Right ventricle myocardium inferior (tissue), 1 donor: ENCODE measurements at regions not wholly inside any gene's neighbourhood (a gene's known extent, or its start where the extent isn't known, plus 50 kb on each side); places are given as distances from the start of the nearest gene placed in this dataset.
A peak's percentile ranks its signal among the peaks of the same experiment; 100 is the strongest.
"Not testable (repeated sequence)": the region's sequence is repeated elsewhere in the genome, so short reads cannot be mapped to it uniquely, and the experiment has no call there.

Experiments
- ATAC-seq: fragments of 200-7000 bp; cut with Tn5 transposase; one replicate; pipeline ENCODE4 v1.9.1; 2020; ENCODE audit warnings: mild to moderate bottlenecking, moderate library complexity
- DNase-seq: peaks from one replicate; pipeline ENCODE4 v3.0.0; 2021; ENCODE audit errors: missing footprints
- intact Hi-C: fragments of 100-400 bp; cut with DNase I; formaldehyde crosslinking; loops from one replicate; pipeline ENCODE4 v1.11.0; 2022
- donor health status: DM: no; HTN: yes; CAD: no; lungs with severe emphysema.

DNA sequence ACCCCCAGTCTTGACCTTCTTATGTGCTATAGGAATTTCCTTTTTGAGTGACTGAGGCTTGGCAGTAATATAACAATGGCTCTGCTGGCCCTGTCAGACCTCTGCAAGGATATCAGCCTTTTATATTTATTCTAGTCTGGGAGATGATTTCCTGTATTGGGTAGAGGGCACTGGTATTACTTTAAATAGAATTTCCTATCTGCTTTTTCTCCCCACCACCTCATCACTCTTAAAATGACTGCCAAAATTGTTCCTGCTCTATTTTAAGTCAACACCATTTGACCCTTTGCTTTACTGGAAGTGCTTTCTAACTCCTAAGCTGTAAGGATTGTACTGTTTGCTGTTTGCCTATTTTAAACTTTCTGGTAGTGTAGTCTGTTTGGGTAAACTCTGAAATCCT is 658.4 kb upstream of the FSHR start:
- ATAC-seq = peak; percentile 97

GRCh38 chr2:49811502-49811901 is 657.2 kb upstream of the FSHR start:
- no peak for DNase-seq
- no peak for ATAC-seq
- intact Hi-C loops = no loop called here

More for the DNA sequence above, 658.4 kb upstream of the FSHR start:
- intact Hi-C loops = no loop called here
- no peak for DNase-seq

- DNase-seq (no peak), ATAC-seq (no peak)
- intact Hi-C loops = loop anchor here (10.0 kb wide), 1 partner anchor 167 kb away; no protein-coding TSS in a partner anchor
Measured at GRCh38 chr2:49807689-49808088, 653.4 kb upstream of the FSHR start.

DNA sequence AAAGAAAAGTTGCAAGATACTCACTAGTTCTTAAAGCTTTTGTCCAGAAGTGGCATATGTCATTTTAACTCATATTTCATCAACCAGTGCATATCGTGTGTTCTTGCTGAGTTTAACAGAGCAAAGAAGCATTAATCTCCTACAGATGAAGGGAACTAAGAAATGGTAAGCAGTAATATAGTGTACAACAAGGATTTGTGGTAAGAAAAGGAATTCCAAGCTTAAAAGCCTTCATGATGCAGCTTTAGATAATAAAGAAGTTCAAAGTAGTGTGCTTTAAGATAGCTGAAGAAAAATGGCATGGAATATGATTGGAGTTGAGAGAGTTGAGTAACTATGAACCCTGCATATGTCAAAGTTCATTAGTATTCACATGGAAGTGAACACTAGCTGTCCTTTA is 649.8 kb upstream of the FSHR start:
- no peak for DNase-seq
- no peak for ATAC-seq
- intact Hi-C loops = loop anchor here (10.0 kb wide), 1 partner anchor 171 kb away; no protein-coding TSS in a partner anchor

DNA sequence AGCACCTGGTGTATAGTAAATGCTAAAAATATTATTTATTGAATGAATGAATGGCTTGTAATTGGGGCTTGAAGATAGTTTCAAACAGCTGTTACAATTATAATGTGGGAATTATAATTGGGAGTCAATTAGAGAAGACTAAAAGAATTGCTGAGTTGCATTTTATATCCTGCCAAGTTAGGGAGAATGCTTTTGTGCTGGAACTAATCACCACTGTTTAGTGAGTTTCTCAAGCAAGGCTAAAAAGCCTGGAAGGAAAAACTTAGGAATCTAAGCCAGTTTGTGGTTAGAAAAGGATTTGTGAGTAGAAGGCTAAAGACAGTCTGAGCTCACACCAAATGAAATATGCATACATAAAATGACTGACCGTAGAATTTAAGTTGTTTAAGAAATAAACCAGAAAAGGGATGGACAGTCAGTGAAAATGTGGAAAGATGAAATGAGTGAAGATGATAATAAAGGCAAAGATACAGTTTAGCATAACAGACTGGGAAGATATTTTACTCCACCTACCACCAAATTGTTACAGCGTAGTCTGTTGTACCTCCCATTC is 647.7 kb upstream of the FSHR start:
- no peak for ATAC-seq
- no peak for DNase-seq
- intact Hi-C loops = loop anchor here (10.0 kb wide), 1 partner anchor 173 kb away; no protein-coding TSS in a partner anchor

GRCh38 chr2:49798570-49798969 is 644.3 kb upstream of the FSHR start:
- no peak for DNase-seq
- intact Hi-C loops = no loop called here
- no peak for ATAC-seq

GRCh38 chr2:49796266-49796665 is 642.0 kb upstream of the FSHR start:
- intact Hi-C loops = no loop called here
- ATAC-seq (no peak), DNase-seq (no peak)

DNA sequence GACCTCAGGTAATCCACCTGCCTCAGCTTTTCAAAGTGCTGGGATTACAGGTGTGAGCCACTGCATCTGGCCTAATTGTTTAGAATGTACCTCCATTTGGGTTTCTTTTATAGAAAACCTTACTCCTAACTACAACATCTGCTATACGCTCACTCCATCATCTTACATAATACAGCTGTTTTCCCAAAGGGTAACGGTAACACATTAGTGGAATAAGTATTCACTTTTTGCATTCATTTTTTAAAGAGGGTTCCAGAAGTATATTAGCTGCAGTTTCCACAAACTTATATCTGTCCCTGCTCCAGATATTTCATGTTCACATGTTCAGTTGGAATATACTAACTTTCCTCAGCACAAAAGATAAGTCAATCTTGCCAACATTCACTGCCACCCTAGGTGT is 640.1 kb upstream of the FSHR start:
- no peak for DNase-seq
- no peak for ATAC-seq
- intact Hi-C loops = no loop called here

DNA sequence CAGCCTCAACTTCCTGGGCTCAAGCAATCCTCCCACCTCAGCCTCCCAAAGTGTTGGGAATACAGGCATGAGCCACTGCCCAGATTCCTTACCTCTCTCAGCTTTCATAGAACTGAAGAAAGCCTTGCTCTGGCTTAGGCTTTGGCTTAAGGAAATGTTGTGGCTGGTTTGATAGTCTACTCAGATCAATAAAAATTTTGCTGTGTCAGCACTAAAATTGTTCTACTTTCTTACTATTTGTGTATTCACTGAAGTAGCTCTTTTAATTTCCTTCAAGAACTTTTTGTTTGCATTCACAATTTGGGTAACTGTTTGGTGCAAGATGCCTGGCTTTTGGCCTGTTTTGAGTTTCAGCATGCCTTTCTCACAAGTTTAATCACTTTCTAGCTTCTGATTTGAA is 634.0 kb upstream of the FSHR start:
- intact Hi-C loops = no loop called here
- ATAC-seq (no peak), DNase-seq (no peak)

GRCh38 chr2:49780949-49781348 is 626.6 kb upstream of the FSHR start:
- DNase-seq = no peak
- intact Hi-C loops = no loop called here
- no peak for ATAC-seq

- ATAC-seq = no peak
- no peak for DNase-seq
- intact Hi-C loops = no loop called here
Measured at GRCh38 chr2:49772299-49772970, 618.1 kb upstream of the FSHR start.

GRCh38 chr2:49770919-49771318 is 616.6 kb upstream of the FSHR start:
- intact Hi-C loops = loop anchor here (1.0 kb wide), 1 partner anchor 373 kb away; no protein-coding TSS in a partner anchor
- ATAC-seq = peak; percentile 67
- no peak for DNase-seq

DNA sequence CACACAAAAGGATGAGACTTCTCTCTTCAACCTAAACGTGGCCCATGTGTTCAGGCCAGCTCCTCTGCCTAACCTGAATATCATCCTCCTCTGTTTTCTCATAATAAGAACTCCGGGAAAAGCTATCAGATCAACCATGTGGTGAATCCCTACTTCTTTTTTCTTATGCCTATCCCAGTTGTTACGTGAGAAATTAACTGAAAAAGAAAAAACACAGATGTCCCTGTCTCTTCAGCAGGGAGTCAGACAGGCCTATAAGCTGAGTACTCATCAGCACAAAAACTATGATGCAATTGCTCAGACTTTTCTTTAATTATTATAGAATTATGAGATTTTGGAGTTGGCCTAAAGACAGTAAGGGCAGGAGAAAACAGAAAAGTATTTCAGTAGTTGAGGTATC is 613.0 kb upstream of the FSHR start:
- ATAC-seq = no peak
- no peak for DNase-seq
- intact Hi-C loops = no loop called here

- ATAC-seq = no peak
- no peak for DNase-seq
- intact Hi-C loops = no loop called here
Measured at GRCh38 chr2:49755777-49756176, 601.5 kb upstream of the FSHR start.

GRCh38 chr2:49754381-49754780 is 600.1 kb upstream of the FSHR start:
- no peak for DNase-seq
- ATAC-seq = no peak
- intact Hi-C loops = no loop called here

- no peak for ATAC-seq
- no peak for DNase-seq
- intact Hi-C loops = no loop called here
Measured at GRCh38 chr2:49753344-49753985, 599.1 kb upstream of the FSHR start.

DNA sequence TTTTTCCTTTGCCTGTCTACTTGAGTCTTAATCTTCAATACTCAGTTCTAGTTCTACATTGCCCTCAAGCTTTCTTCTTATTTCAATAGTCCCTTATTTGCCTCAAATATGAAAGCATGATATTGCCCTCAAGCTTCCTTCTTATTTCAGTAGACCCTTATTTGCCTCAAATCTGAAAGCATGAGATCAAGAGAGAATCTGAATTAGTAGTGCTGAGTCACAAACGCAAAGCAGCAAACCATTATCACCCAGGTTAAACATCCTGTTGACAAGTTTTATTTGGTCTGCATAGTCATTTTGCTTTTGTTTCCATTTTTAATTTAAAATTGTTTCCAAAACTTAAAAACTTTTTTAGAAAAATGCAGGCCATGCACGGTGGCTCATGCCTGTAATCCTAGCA is 583.3 kb upstream of the FSHR start:
- intact Hi-C loops = no loop called here
- ATAC-seq = no peak

GRCh38 chr2:49732924-49733323 is 578.6 kb upstream of the FSHR start:
- intact Hi-C loops, DNase-seq, ATAC-seq: not testable (repeated sequence)

More for the DNA sequence above, 583.3 kb upstream of the FSHR start:
- DNase-seq = no peak

DNA sequence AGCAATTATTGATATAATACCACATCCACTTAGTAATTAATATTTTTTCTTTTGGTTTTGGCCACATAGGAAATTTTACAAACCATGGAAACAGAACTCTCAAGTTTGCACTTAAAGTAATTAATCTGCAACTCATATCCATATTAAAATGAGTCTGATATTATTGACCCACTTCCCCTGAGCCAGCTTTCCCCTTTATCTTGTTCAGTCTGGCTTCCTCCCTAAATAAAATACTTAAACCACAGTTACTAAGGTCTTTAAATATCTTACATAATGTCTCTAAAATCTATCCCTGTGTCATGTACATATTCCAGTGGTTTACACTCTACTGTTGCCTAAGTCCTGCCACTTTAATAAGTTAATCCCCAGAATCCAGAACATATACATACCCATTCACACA is 564.9 kb upstream of the FSHR start:
- ATAC-seq = no peak
- intact Hi-C loops = no loop called here
- no peak for DNase-seq

DNA sequence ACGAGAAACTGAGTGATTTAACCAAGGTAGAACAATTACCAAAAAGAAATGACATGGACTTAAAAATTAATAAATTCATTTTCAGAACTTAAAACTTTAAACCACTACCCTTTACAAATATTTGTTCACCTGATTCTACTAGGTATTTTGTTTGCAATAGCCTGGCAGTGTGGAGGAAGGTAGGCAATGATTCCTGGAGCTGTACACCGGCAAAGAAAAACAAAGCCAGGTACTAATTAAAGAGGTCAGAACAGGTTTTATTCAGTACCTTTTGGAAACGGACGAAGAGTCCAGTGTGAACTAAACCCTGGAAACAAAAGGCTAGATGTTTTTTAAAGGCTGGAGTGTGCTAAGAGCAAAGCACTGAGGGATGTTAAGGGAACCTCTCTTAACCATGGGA is 561.3 kb upstream of the FSHR start:
- no peak for ATAC-seq
- DNase-seq = no peak
- intact Hi-C loops = no loop called here
